HEK293 (cell line): ENCODE measurements at regions not wholly inside any gene's neighbourhood (a gene's known extent, or its start where the extent isn't known, plus 50 kb on each side); places are given as distances from the start of the nearest gene placed in this dataset.

Experiments used
- GLI2 ChIP-seq: fragments of 450-650 bp; formaldehyde crosslinking; IDR thresholded peaks from 2 replicates; pipeline ENCODE4; 2017; ENCODE audit warnings: missing biosample characterization, missing genetic modification characterization, low read depth, borderline replicate concordance
- KLF10 ChIP-seq: fragments of 450-650 bp; IDR thresholded peaks from 2 replicates; pipeline ENCODE4 v1.5.1; 2018; ENCODE audit warnings: missing biosample characterization, mild to moderate bottlenecking, missing genetic modification characterization
- ZNF121 ChIP-seq: fragments of 450-650 bp; formaldehyde crosslinking; IDR thresholded peaks from 2 replicates; pipeline ENCODE4 v1.5.1; 2016; ENCODE audit warnings: missing biosample characterization, missing genetic modification characterization
- ZNF146 ChIP-seq: fragments of 450-650 bp; formaldehyde crosslinking; IDR thresholded peaks from 2 replicates; pipeline ENCODE4 v1.5.1; 2016; ENCODE audit warnings: missing biosample characterization, missing genetic modification characterization
- ZNF274 ChIP-seq, 2 experiments: fragments of 200-500 bp in 1 of 2; fragments of 450-650 bp in 1 of 2; sonication (Bioruptor generic) in 1 of 2; formaldehyde crosslinking in 1 of 2; IDR thresholded peaks; 2 replicates each; pipeline versions ENCODE4 v1.5.1 to v1.6.1; 2014 to 2016; ENCODE audit warnings: borderline replicate concordance in 1 of 2, inconsistent platforms in 1 of 2, low read length in 1 of 2, missing biosample characterization in 1 of 2, missing genetic modification characterization in 1 of 2
- ZNF416 ChIP-seq: fragments of 450-650 bp; formaldehyde crosslinking; IDR thresholded peaks from 2 replicates; pipeline ENCODE4 v1.5.1; 2016; ENCODE audit warnings: missing biosample characterization, missing genetic modification characterization
- ZNF501 ChIP-seq: fragments of 450-650 bp; formaldehyde crosslinking; IDR thresholded peaks from 2 replicates; pipeline ENCODE4 v1.5.1; 2016; ENCODE audit warnings: missing biosample characterization, missing genetic modification characterization
- ZNF76 ChIP-seq: fragments of 450-650 bp; formaldehyde crosslinking; IDR thresholded peaks from 2 replicates; pipeline ENCODE4; 2016; ENCODE audit warnings: low read depth, missing biosample characterization, missing genetic modification characterization, borderline replicate concordance
- TF ChIP-seq, protein P1 (sequence below): fragments of 450-650 bp; formaldehyde crosslinking; IDR thresholded peaks from 2 replicates; pipeline ENCODE4 v1.5.1; 2016; ENCODE audit warnings: missing biosample characterization, missing genetic modification characterization
- TF ChIP-seq, protein P2 (sequence below): fragments of 450-650 bp; formaldehyde crosslinking; IDR thresholded peaks from 2 replicates; pipeline ENCODE4 v1.5.1; 2016; ENCODE audit warnings: missing biosample characterization, missing genetic modification characterization, borderline replicate concordance

DNA sequence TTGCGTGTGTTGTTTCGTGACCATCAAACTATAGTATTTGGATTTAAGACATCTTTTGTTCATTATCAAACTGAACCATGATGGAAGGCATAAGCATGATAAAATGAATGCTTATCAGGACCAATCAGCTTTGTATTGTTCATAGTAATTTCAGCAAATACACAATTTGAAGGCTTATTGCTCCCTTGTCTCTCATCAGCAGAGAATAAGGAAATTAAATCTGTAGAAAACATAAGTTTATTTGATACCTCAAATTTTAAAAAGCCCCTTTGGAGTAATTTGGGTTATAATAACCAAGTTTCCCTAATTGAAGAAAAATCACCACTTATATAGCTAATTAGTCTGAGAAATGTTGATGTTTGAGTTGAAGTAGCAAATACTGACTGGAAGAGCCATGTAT is 705.7 kb downstream of the NUP35 start:
- TF ChIP-seq, protein P1, sequence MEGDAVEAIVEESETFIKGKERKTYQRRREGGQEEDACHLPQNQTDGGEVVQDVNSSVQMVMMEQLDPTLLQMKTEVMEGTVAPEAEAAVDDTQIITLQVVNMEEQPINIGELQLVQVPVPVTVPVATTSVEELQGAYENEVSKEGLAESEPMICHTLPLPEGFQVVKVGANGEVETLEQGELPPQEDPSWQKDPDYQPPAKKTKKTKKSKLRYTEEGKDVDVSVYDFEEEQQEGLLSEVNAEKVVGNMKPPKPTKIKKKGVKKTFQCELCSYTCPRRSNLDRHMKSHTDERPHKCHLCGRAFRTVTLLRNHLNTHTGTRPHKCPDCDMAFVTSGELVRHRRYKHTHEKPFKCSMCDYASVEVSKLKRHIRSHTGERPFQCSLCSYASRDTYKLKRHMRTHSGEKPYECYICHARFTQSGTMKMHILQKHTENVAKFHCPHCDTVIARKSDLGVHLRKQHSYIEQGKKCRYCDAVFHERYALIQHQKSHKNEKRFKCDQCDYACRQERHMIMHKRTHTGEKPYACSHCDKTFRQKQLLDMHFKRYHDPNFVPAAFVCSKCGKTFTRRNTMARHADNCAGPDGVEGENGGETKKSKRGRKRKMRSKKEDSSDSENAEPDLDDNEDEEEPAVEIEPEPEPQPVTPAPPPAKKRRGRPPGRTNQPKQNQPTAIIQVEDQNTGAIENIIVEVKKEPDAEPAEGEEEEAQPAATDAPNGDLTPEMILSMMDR (tag by site-specific recombination), result no peak
- TF ChIP-seq ZNF76 (tag by site-specific recombination), result no peak
- TF ChIP-seq, protein P2, sequence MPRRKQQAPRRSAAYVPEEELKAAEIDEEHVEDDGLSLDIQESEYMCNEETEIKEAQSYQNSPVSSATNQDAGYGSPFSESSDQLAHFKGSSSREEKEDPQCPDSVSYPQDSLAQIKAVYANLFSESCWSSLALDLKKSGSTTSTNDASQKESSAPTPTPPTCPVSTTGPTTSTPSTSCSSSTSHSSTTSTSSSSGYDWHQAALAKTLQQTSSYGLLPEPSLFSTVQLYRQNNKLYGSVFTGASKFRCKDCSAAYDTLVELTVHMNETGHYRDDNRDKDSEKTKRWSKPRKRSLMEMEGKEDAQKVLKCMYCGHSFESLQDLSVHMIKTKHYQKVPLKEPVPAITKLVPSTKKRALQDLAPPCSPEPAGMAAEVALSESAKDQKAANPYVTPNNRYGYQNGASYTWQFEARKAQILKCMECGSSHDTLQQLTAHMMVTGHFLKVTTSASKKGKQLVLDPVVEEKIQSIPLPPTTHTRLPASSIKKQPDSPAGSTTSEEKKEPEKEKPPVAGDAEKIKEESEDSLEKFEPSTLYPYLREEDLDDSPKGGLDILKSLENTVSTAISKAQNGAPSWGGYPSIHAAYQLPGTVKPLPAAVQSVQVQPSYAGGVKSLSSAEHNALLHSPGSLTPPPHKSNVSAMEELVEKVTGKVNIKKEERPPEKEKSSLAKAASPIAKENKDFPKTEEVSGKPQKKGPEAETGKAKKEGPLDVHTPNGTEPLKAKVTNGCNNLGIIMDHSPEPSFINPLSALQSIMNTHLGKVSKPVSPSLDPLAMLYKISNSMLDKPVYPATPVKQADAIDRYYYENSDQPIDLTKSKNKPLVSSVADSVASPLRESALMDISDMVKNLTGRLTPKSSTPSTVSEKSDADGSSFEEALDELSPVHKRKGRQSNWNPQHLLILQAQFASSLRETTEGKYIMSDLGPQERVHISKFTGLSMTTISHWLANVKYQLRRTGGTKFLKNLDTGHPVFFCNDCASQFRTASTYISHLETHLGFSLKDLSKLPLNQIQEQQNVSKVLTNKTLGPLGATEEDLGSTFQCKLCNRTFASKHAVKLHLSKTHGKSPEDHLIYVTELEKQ, result no peak
- no peak for TF ChIP-seq ZNF121 (tag by site-specific recombination)
- no peak for TF ChIP-seq ZNF416 (tag by site-specific recombination)
- TF ChIP-seq KLF10 (tag by site-specific recombination), result no peak
- TF ChIP-seq ZNF501 (tag by site-specific recombination), result no peak
- TF ChIP-seq ZNF146 (tag by site-specific recombination), result no peak
- TF ChIP-seq ZNF274 (IDR thresholded peaks at IDR 0.05; ENCODE audit: low read length), result no peak
- TF ChIP-seq ZNF274 (tag by site-specific recombination; IDR thresholded peaks at IDR 0.05; ENCODE audit: borderline replicate concordance), result no peak
- no peak for TF ChIP-seq GLI2 (tag by site-specific recombination)
